ENCODE measurements at regions not wholly inside any gene's neighbourhood (a gene's known extent, or its start where the extent isn't known, plus 50 kb on each side); places are given as distances from the start of the nearest gene placed in this dataset.
A peak's percentile ranks its signal among the peaks of the same experiment; 100 is the strongest.
"Not testable (repeated sequence)": the region's sequence is repeated elsewhere in the genome, so short reads cannot be mapped to it uniquely, and the experiment has no call there.

DNA sequence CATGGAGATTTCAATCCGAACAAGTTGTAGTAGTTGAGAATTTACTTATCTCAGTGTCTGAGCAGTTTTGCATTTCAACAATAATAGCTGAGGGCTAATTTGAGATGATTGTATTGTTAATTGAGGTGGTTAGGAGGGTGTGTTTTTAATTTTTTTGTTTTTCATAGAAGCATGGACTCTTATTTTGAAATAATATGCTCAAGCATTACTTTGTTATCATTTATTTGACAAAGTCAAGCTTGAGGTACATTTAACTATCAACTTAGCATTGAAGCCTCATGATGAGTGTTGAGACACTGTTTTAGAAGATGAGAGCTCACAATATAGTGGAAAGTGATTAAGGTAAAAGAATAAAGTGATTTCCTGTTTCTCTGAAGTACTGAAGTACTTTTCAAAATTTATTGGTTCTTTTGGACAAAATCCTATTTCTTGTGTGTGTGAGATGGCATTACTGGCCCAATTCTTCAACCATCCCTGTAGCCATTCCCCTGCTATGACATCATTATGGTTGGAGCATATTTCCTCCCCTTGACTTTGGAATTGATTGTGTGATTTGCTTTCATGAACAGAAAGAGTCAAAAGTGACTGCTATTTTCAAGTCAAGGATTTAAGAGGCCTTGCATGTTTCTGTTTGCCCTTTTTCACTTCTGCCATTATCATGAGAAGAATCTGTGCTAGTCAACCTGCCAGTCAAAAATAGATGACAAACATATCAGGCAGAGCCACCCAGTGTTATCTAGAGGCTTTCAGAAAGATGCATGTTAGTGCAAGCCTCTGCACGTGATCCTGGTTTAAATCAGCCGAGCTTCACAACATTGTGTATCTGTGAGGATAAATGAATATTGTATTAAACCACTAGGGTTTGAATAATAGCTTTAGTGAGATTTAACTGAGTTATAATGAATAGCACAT is 1112.3 kb upstream of the CITED2 start:
- no peak for DNase-seq
- intact Hi-C loops (cut with DNase I), result no loop called here

DNA sequence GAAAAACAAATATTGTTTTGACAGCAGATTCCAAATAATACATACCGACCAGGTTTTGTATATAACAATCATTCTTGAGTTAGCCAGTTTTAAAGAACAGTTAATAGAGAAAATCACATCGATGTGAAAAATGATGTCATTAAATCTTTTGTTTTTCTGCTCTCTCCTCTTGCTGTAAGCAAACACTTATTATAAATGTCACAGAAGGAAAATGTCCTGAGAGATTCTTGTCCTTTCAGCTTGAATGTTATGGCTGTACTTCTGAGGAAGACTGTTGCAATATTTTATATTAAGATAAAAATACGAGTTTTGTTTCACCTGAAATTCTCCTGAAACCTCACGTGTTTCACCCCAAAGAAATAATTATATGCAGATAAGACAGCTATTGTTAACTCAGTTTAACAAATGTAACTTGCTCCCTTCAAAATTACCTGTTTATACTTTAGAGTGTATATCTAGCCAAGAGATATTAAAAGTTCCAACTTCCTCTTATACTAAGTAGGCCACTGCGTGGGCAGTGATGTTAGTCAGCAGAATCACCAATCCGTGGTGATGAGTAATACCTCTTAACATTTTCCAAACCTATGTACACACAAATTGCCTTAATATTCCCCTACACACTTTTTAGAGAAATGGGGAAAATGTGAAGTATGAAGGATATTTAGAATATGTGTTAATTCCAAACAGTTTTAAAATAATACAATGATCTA is 1111.4 kb upstream of the CITED2 start:
- peak in 36 of 42 donors; percentile 3 to 75 (median 39) for DNase-seq
- intact Hi-C loops (cut with DNase I), result no loop called here

DNA sequence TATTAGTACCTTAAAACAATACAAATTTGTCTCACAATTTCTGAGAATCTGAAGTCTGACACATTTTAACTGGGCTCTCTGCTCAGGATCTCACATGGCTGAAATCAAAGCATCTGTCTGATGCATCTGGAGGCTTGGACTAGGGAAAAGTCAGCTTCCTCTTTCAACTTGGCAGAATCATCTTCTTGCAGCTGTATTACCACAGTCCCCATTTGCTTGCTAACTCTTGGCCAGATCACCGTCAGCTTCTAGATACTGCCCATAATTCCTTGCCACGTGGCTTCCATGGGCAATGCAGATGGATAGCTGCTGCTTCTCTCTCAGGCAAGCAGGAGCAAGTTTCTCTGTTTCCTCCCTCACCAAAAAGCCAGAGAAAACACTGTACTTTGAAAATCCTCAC is 1106.4 kb upstream of the CITED2 start:
- DNase-seq, result peak in 2 of 42 donors; percentile 1 to 2
- intact Hi-C loops (cut with DNase I), result no loop called here

DNA sequence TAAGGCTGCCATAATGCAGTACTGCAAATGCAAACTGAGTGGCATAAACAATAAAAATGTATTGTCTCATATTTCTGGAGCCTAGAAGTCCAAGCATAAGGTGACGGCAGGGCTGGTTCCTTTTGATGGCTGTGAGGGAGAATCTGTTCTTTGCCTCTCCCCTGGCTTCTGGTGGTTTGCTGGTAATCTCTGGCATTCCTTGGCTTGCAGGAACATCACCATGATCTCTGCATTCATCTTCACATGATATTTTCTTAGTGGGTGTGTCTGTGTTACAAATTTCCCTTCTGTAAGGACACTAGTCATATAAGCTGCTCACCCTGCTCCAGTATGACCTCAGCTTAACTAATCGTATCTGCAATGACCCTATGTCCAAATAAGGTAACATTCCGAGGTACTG is 1104.2 kb upstream of the CITED2 start:
- intact Hi-C loops (cut with DNase I), result no loop called here
- no peak for DNase-seq

DNA sequence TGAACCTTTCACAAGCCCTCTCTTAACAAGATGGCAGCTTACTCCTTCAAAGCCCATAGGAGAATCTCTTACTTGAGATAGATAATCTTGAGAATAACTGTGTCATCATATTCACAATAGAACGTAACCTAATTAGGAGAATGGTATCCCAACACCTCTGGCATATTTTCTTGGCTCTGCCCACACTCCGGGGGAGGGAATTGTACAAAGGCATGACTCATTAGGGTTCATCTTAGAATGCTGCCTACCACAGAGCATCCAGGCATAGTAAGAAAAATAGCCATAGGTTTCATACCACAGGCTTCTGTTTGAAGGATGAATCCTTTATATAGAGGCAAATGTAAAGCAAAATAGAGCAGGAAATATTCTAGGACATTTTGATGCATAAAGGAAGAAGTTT is 1100.6 kb upstream of the CITED2 start:
- DNase-seq, result peak in 37 of 42 donors; percentile 4 to 84 (median 50)
- intact Hi-C loops (cut with DNase I), result no loop called here

DNA sequence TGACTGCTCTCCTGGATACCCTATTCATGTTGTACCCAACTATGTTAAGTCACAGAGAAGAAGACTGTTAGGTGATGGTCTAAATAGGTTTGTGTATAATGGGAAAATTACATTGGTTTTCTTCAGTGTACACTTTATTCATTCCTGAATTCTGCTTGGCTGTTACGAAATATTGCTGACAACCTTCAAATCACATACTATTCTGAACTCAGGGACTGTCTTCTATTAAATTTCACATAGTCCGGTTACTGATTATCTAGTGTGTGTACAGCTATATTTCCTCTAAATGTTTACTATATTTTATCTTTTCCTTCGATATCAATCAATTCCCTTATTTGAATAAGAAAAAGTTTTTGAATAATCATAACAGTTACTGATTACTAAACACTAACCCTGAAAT is 1090.3 kb upstream of the CITED2 start:
- no peak for DNase-seq
- intact Hi-C loops (cut with DNase I), result no loop called here

DNA sequence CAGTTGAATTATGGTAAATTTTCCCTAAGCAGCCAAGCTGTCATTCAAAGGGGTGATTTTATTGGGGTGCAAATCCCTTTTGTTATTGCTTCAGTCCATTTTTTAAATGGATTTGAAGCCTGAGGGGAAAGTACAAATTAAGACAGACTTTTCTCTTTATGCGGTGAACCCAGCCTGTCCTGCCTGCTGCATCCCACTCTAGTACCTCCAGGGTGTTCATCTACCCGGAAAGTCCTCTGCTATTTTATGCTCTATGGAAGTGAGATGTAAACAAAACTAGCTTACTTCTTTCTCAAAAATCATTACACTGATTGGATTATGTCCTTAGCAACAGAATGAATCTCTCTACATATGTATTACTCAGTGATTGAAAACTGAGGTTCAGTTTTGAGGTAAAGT is 1088.9 kb upstream of the CITED2 start:
- intact Hi-C loops (cut with DNase I), result no loop called here
- DNase-seq, result no peak

DNA sequence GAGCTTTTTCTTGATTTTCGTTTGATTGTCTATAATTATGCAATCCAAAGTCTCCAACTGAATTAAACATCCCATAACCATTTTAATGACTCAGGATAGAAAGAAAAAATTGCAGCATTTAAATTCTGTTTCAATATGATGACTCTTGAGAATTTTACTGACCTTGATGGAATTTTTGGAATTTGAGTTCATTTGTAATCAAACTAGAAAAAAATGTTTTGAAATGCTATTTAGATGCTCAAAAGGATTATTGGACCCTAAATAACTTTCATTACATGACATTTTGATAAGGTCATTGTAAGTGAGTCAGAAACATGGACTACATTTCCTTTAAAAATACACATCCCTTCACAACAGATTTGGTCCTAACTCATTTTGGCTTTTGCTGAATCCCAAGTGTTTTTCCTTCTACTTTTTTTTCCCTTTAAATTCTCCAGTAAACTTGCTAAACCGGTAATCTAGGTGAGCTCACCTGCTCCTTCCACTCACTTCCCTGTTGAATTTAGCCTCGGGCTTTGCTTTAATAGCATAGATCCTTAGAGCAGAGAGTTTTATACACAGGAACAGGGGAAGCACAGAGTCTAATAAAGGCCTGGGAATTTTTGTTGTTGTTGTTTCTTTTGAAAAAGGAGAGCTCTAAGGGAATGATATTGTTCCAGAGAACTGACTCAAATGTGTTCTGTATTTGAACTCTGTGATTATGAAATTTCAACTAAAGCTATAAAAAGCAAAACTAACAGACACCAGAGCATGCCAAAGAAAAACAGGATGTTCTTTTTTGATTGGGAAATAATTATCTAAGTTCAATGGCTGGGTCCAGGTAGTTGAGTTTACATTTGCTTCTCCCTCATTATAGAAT is 1088.2 kb upstream of the CITED2 start:
- intact Hi-C loops (cut with DNase I), result no loop called here
- no peak for DNase-seq

DNA sequence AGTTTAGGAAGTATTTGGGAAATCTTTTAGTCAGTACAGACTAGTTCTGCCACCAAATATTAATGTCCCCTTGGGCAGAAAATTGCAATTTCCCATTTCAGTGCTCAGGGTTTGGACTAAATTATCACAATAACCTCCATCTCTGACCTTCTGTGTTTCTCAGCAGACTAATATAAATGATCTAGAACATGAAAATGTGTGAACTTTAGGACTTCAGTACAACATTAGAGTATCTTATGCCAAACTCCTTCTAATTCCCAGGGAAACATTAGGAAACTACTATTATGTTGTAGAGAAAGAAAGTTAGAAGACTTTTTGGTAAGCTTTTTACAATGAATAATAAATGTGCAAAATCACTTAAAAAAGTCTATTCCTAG is 1087.6 kb upstream of the CITED2 start:
- intact Hi-C loops (cut with DNase I), result no loop called here
- no peak for DNase-seq

DNA sequence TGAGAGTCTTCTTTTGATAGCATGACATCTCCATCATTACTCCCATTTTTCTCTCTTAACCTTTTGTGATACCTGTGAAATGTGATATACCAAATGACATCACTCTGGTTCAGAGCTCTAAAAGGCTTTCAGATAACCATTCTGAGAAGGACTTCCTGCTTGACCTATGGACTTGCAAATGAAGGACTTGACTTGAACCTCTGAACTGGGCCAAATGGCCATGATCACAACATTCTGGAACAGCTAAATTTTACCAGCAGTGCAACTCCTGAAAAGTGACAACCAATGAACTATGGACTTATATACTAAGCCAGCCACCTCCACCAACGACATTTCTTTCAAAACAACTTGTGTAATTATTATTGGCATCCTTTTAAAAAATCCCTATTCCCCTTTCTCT is 1085.8 kb upstream of the CITED2 start:
- intact Hi-C loops (cut with DNase I), result no loop called here
- no peak for DNase-seq

DNA sequence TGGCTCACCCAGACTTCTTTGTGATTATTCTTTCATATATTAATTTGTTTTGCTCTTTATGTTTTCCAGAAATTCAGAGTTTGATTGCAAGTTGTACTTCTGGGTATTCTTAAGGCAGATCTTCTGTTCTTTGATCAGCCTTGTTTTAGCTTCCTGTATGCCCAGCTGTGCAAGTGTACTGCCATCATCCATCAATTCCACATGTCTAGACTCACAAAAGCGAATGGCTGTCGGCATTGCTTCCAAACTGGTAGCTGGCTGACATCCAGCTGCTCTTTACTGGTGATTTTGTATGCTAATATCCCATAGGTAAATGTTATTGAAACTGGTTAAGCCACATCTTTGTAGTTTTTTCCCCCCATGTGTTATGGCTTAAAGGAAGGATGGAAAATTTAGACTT is 1084.8 kb upstream of the CITED2 start:
- no peak for DNase-seq
- intact Hi-C loops (cut with DNase I), result no loop called here

DNA sequence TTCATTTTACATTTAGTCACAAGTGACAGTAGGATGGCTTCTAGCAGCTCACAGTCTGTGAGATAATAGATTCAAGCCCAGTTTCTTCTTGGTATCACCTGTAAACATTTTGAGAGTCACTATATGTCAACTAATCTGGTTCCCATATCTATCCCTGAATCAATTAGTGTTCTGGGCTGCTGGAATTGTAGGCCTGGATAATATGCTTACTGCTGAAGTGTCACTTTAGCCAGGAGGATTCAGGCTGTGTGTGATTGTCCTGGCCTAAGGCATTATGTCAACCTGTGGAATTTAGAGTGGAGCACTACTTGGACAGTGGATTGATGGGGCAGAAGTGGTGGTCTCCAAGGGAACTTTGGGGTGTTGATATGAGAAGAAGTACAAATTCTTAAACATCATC is 1071.8 kb upstream of the CITED2 start:
- no peak for DNase-seq
- intact Hi-C loops (cut with DNase I), result no loop called here

DNA sequence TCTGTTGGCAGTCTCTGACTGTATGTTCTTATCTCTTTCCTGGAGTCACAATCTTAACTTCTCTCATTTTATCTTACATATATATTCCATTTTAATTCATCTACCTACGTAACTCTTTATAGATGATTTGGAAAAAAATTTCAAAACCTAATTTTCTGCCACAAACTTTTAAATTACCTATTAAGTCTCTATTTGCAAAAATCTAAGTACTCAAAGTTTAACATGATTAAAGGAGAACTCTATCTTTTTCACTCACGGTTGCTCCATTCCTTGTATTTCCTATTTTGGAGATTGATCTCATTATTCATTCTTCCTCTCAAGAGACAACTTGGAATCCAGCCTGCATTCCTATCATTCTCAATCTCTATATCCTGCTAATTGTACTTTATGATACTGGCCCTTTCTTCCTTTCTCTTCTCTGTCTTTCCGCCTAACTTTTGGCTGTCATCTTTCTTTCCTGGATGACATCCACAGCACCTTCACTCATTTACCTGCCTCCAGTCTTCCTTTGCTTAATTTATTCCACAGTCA is 1071.1 kb upstream of the CITED2 start:
- no peak for DNase-seq
- intact Hi-C loops (cut with DNase I), result no loop called here

DNA sequence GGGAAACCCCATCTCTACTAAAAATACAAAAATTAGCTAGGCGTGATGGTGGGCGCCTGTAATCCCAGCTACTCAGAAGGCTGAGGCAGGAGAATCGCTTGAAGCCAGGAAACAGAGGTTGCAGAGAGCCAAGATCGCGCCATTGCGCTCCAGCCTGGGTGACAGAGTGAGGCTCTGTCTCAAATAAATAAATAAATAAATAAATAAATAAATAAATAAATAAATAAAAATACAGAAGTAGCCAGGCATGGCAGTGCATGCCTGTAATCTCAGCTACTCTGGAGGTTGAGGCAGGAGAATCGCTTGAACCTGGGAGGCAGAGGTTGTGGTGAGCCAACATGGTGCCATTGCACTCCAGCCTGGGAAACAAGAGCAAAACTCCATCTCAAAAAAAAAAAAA is 1068.7 kb upstream of the CITED2 start:
- DNase-seq; intact Hi-C loops (cut with DNase I): not testable (repeated sequence)

DNA sequence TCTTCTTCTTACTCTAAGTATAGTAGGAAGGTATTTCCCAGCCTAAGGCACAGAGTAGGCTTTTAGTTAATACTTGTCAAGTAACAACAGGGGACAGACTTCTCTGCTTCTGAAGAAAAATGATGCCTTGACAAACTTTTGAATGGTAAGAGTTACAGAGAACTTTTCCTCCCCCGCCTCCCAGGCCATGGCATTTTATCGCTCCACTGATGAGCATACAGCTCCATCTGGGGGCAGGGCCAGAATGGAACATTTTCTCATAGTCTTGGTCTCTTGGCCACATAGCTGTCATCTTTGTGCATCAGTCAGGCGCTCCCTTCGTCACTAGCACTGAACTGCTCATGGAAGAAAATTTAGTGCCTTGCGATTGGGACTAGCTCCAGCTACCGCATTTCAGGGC is 1066.8 kb upstream of the CITED2 start:
- peak in 25 of 42 donors; percentile 4 to 50 (median 16) for DNase-seq
- intact Hi-C loops (cut with DNase I), result no loop called here

DNA sequence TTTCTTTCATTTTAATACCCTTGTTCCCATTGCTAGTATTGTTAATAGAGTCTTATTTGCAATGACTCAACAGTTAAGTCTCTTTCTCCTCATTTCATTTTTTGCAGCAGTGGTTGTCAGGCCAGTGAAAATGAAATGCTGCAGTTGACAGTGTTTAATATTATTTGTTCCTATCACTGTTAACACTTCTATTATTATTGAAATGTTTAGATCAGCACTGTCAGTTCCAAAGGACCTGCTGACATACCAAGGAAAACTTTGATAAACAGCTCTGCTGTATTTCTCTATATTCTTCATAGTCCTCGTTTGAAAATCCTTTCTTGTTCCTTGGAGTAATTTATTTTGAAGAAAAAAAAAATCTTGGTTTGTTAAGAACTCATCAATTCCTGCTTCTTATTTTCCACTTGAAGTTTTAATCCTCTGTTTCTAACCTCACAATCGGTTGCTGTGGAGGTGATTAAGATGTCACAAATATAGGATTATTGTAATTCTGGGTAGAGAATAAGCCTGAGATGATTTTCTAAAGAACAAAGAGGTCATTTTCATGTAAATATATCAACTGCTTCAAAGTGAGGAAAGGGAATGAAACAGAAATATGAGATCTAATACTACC is 1065.9 kb upstream of the CITED2 start:
- no peak for DNase-seq
- intact Hi-C loops (cut with DNase I), result no loop called here

DNA sequence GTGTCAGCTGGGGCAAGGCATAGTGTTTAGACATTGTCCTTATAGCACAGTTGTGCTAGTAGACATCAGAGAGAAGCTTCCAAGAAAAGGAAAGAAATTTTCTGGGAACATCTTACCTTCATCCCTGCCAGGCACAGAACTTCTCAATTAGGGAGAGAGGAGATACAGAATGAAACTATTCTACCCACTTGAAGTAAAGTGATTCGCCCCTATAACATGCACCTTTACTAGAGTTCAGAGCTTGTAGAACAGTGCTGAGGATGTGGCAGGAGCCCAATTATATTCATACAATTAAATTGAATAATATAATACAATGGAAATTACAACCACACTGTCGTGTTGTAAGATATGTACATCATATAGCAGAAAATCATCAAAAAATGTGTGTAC is 1063.9 kb upstream of the CITED2 start:
- intact Hi-C loops (cut with DNase I), result no loop called here
- DNase-seq, result no peak

DNA sequence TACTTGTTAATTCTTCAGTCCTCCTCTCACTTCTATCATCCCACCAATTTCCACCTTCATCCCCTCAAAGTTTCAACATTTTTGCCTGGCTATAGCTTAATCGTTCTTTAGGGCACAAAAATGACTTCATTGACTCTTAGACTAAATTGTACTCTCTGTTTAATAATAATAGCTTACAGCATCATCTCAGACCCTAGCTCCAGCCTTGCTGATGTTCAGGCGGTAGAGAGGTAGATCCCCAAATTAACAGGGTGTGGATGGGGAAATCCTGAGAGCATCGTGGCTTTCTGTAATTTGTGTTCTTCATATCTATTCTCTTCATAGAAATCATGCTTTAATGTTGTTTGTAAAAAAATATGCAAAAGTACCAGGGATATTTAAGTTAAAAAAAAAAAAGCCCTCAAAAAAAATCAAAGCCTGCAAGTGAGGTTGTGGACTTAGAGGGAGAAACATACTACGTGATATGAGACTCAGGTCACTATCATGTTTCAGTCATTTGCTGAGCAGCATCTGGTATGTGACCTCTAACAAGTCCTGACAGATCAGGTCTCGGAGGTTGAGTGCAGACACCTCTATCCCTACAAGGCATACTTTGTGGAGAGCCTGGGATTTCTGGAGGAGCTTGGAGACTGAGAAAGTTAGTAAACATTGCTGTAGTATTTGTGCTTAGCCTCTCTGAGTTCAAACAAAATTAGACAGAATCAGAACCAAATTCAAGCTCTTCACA is 1063.3 kb upstream of the CITED2 start:
- intact Hi-C loops (cut with DNase I), result no loop called here
- no peak for DNase-seq

Measured in head of caudate nucleus (tissue), 42 donors.